Caco-2 (cell line): ENCODE measurements at regions not wholly inside any gene's neighbourhood (a gene's known extent, or its start where the extent isn't known, plus 50 kb on each side); places are given as distances from the start of the nearest gene placed in this dataset.

Source experiments
- BruUV-seq: library from RNA; stranded (reverse); fragments of 400-500 nt; replicated peaks from 2 replicates; lab custom pipeline; 2021; lab: Mats Ljungman, UMichigan
- CTCF ChIA-PET: fragments of 300-600 bp; sonication (Branson Sonifier 250); formaldehyde crosslinking; loops from one replicate; lab custom pipeline; 2022; ENCODE audit warnings: antibody characterized with exemption; lab: Charles Lee
- POLR2A ChIA-PET: fragments of 300-600 bp; sonication (Branson Sonifier 250); formaldehyde crosslinking; loops from one replicate; lab custom pipeline; 2022; ENCODE audit warnings: antibody characterized with exemption; lab: Charles Lee
- DNase-seq, 2 experiments: peaks; one replicate each; pipeline versions ENCODE4 v3.0.0 to v3.0.0-alpha.2; 2020 to 2022
- H3K27me3 ChIP-seq: replicated peaks from 2 replicates; pipeline ENCODE4 v1.6.0; 2011; ENCODE audit warnings: low read length; ENCODE audit not compliant: control insufficient read depth, insufficient read depth
- H3K36me3 ChIP-seq: 2 replicates; pipeline ENCODE4 v1.5.1; 2011; ENCODE audit warnings: low read length; ENCODE audit not compliant: control insufficient read depth, insufficient read depth
- H3K4me1 ChIP-seq: fragments of 250-450 bp; sonication (Bioruptor Pico); 2 replicates; pipeline ENCODE4 v1.5.1; 2020; ENCODE audit warnings: mild to moderate bottlenecking
- H3K4me3 ChIP-seq: 2 replicates; pipeline ENCODE4 v1.5.1; 2011; ENCODE audit warnings: low read depth, mild to moderate bottlenecking, control low read depth, low read length
- H3K9me3 ChIP-seq: fragments of 250-450 bp; sonication (Bioruptor Pico); 2 replicates; pipeline ENCODE4 v1.5.1; 2020; ENCODE audit warnings: mild to moderate bottlenecking, moderate library complexity
- H3K27ac Mint-ChIP-seq: one replicate; pipeline ENCODE4 v1.8.0; 2022; ENCODE audit warnings: mixed read lengths; ENCODE audit not compliant: unreplicated experiment
- H3K27me3 Mint-ChIP-seq: one replicate; pipeline ENCODE4 v1.8.0; 2022; ENCODE audit warnings: mixed read lengths; ENCODE audit not compliant: insufficient read depth, unreplicated experiment
- H3K36me3 Mint-ChIP-seq: one replicate; pipeline ENCODE4 v1.8.0; 2022; ENCODE audit warnings: mild to moderate bottlenecking, mixed read lengths; ENCODE audit not compliant: insufficient read depth, unreplicated experiment
- H3K4me1 Mint-ChIP-seq: one replicate; pipeline ENCODE4 v1.8.0; 2022; ENCODE audit warnings: low read depth, mixed read lengths; ENCODE audit not compliant: unreplicated experiment
- H3K4me3 Mint-ChIP-seq: one replicate; pipeline ENCODE4 v1.8.0; 2022; ENCODE audit warnings: mild to moderate bottlenecking, moderate library complexity, mixed read lengths; ENCODE audit not compliant: unreplicated experiment
- H3K9me3 Mint-ChIP-seq: one replicate; pipeline ENCODE4 v1.8.0; 2022; ENCODE audit warnings: mixed read lengths; ENCODE audit not compliant: unreplicated experiment
- CTCF ChIP-seq, 2 experiments: fragments of 200-600 bp in 1 of 2; IDR thresholded peaks; 1 replicate in 1 of 2; 2 replicates in 1 of 2; pipeline versions ENCODE4 v1.5.1 to v1.8.0; 2011 to 2022; ENCODE audit warnings: antibody characterized with exemption in 1 of 2, control low read depth in 1 of 2, inconsistent platforms in 1 of 2, low read depth in 1 of 2, low read length in 1 of 2, mild to moderate bottlenecking in 1 of 2, moderate library complexity in 1 of 2; ENCODE audit not compliant: insufficient read depth in 1 of 2, severe bottlenecking in 1 of 2, unreplicated experiment in 1 of 2
- intact Hi-C: fragments of 100-400 bp; cut with micrococcal nuclease; formaldehyde crosslinking; loops from one replicate; pipeline ENCODE4 v1.10.0; 2022; ENCODE audit not compliant: unreplicated experiment

GRCh38 chr7:21172800-21173199, 255.1 kb upstream of the SP4 start:
- H3K4me3 Mint-ChIP-seq: no peak overlapping the region
- H3K27me3 Mint-ChIP-seq: peaks cover 7% of the 10 kb centered on the region
- no peaks in the 10 kb centered on the region for H3K36me3 ChIP-seq
- no TSS peak for BruUV-seq
- CTCF ChIA-PET: no interaction called here
- no peaks in the 10 kb centered on the region for H3K4me1 ChIP-seq
- POLR2A ChIA-PET: no interaction called here
- H3K36me3 Mint-ChIP-seq: no peaks in the 10 kb centered on the region
- no peaks in the 10 kb centered on the region for H3K4me1 Mint-ChIP-seq
- TF ChIP-seq CTCF (IDR thresholded peaks at IDR 0.05; ENCODE audit: insufficient read depth in 1 of 2, low read depth in 1 of 2, low read length in 1 of 2, severe bottlenecking in 1 of 2, unreplicated experiment in 1 of 2): no peak
- H3K27me3 ChIP-seq: no peaks in the 10 kb centered on the region
- H3K27ac Mint-ChIP-seq: no peak overlapping the region
- no peak for DNase-seq
- intact Hi-C loops: no loop called here
- no peak overlapping the region for H3K4me3 ChIP-seq
- no peaks in the 10 kb centered on the region for H3K9me3 ChIP-seq
- H3K9me3 Mint-ChIP-seq: no peaks in the 10 kb centered on the region

DNA sequence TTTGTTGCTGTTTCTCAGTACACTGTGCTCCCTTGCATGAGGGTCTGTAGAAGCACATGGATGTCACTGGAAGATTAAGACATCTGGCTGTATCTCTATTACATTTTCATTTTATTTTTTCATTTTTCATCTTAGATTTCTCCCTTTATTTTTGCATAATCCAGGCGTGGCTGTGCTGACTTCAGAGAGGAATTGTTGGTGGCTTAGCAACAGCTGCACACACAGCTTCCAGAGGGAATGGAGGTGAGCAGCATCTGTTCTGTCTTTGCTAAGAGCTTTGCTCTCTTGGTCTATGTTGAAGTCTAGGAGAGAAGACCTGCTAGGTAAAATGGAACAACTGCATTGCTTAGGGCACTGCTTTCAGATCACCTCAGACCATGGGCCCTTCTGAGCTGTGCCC, 254.4 kb upstream of the SP4 start:
- H3K27me3 ChIP-seq: no peaks in the 10 kb centered on the region
- no peaks in the 10 kb centered on the region for H3K9me3 ChIP-seq
- ChIA-PET CTCF (no interaction called here), POLR2A (no interaction called here)
- no peak overlapping the region for H3K4me3 ChIP-seq
- Mint-ChIP-seq H3K4me3 (no peak overlapping the region), H3K4me1 (no peaks in the 10 kb centered on the region), H3K9me3 (no peaks in the 10 kb centered on the region), H3K27me3 (peaks cover 7% of the 10 kb centered on the region), H3K36me3 (no peaks in the 10 kb centered on the region), H3K27ac (no peak overlapping the region)
- DNase-seq: no peak
- no TSS peak for BruUV-seq
- intact Hi-C loops: no loop called here
- H3K36me3 ChIP-seq: no peaks in the 10 kb centered on the region
- no peak for TF ChIP-seq CTCF (IDR thresholded peaks at IDR 0.05; ENCODE audit: insufficient read depth in 1 of 2, low read depth in 1 of 2, low read length in 1 of 2, severe bottlenecking in 1 of 2, unreplicated experiment in 1 of 2)
- no peaks in the 10 kb centered on the region for H3K4me1 ChIP-seq

DNA sequence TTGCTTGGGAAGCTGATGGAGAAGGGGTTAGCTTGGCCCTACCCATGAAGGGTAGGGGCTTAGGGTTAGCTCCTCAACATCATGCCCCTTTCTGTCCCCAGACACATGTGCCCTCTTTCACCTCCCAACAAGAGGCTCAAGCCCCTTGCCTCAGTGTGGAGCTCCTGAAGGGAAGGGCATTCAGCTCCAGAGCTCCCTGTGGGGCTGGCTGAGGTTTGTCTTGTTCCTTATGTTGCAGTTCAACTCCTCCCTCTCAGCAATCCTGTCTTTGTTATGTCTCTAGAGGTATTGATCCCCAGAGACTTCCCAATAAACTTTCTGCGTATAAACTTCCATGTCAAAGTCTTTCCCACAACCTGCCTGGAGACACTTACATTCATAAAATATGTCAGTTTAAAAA, 252.2 kb upstream of the SP4 start:
- no TSS peak for BruUV-seq
- CTCF ChIA-PET: no interaction called here
- Histone ChIP-seq H3K4me1 (no peaks in the 10 kb centered on the region), H3K9me3 (no peaks in the 10 kb centered on the region), H3K27me3 (no peaks in the 10 kb centered on the region), H3K4me3 (no peak overlapping the region), H3K36me3 (no peaks in the 10 kb centered on the region)
- no peak for TF ChIP-seq CTCF (IDR thresholded peaks at IDR 0.05; ENCODE audit: insufficient read depth in 1 of 2, low read depth in 1 of 2, low read length in 1 of 2, severe bottlenecking in 1 of 2, unreplicated experiment in 1 of 2)
- Mint-ChIP-seq H3K9me3 (no peaks in the 10 kb centered on the region), H3K4me3 (no peak overlapping the region), H3K36me3 (no peaks in the 10 kb centered on the region), H3K4me1 (no peaks in the 10 kb centered on the region), H3K27me3 (peaks cover 7% of the 10 kb centered on the region), H3K27ac (no peak overlapping the region)
- no peak for DNase-seq
- POLR2A ChIA-PET: no interaction called here
- intact Hi-C loops: no loop called here
